GM12878 (cell line): ENCODE measurements at regions not wholly inside any gene's neighbourhood (a gene's known extent, or its start where the extent isn't known, plus 50 kb on each side); places are given as distances from the start of the nearest gene placed in this dataset.

ENCODE experiments used
- BACH1 ChIP-seq: fragments of 450-650 bp; IDR thresholded peaks from 2 replicates; pipeline ENCODE4 v1.6.1; 2017; ENCODE audit warnings: mild to moderate bottlenecking, borderline replicate concordance
- BCL11A ChIP-seq: IDR thresholded peaks from 2 replicates; pipeline ENCODE4 v1.6.1; 2011; ENCODE audit warnings: low read depth, low read length
- CBX3 ChIP-seq: fragments of 200-600 bp; sonication (generic); IDR thresholded peaks from 2 replicates; pipeline ENCODE4 v1.6.1; 2016; ENCODE audit warnings: low read depth, borderline replicate concordance
- CREM ChIP-seq: IDR thresholded peaks from 2 replicates; pipeline ENCODE4 v1.6.1; 2014; ENCODE audit warnings: antibody characterized with exemption, low read depth
- FOS ChIP-seq: IDR thresholded peaks from 3 replicates; pipeline ENCODE4 v1.6.1; 2011; ENCODE audit warnings: borderline replicate concordance; ENCODE audit not compliant: insufficient read length; ENCODE audit errors: extremely low read depth
- FOXM1 ChIP-seq: IDR thresholded peaks from 2 replicates; pipeline ENCODE4 v1.6.1; 2012; ENCODE audit warnings: low read depth, mild to moderate bottlenecking, inconsistent platforms, low read length, moderate library complexity
- GABPA ChIP-seq: IDR thresholded peaks from 2 replicates; pipeline ENCODE4 v1.6.1; 2014; ENCODE audit warnings: antibody characterized with exemption, low read depth, mild to moderate bottlenecking, inconsistent platforms
- JUNB ChIP-seq: IDR thresholded peaks from 2 replicates; pipeline ENCODE4 v1.6.1; 2016; ENCODE audit warnings: antibody characterized with exemption, mild to moderate bottlenecking
- JUND ChIP-seq: IDR thresholded peaks from 2 replicates; pipeline ENCODE4 v1.6.1; 2012; ENCODE audit warnings: low read depth, mild to moderate bottlenecking, low read length, improper control_type of control experiment, moderate library complexity
- KDM1A ChIP-seq: fragments of 200-600 bp; sonication (generic); IDR thresholded peaks from 2 replicates; pipeline ENCODE4 v1.6.1; 2016; ENCODE audit warnings: borderline replicate concordance
- MEF2B ChIP-seq: fragments of 450-650 bp; IDR thresholded peaks from 2 replicates; pipeline ENCODE4 v1.6.1; 2018; ENCODE audit warnings: mild to moderate bottlenecking, moderate library complexity; ENCODE audit not compliant: partially characterized antibody, poor library complexity, severe bottlenecking
- POLR2AphosphoS2 ChIP-seq: IDR thresholded peaks from 2 replicates; pipeline ENCODE4 v1.6.1; 2011; ENCODE audit warnings: low read depth, mild to moderate bottlenecking, low read length, improper control_type of control experiment, moderate library complexity
- POU2F2 ChIP-seq: IDR thresholded peaks from 3 replicates; pipeline ENCODE4 v1.6.1; 2011; ENCODE audit warnings: low read depth, mild to moderate bottlenecking, low read length, borderline replicate concordance
- SMAD1 ChIP-seq: fragments of 450-650 bp; IDR thresholded peaks from 2 replicates; pipeline ENCODE4 v1.6.1; 2018; ENCODE audit warnings: mild to moderate bottlenecking, low read depth; ENCODE audit not compliant: partially characterized antibody
- SP1 ChIP-seq: IDR thresholded peaks from one replicate; pipeline ENCODE4 v1.6.1; 2011; ENCODE audit warnings: low read depth, low read length
- STAT1 ChIP-seq: fragments of 450-650 bp; conservative IDR thresholded peaks from 2 replicates; pipeline ENCODE4 v1.6.1; 2014; ENCODE audit warnings: antibody characterized with exemption, mild to moderate bottlenecking
- TARDBP ChIP-seq: IDR thresholded peaks from 2 replicates; pipeline ENCODE4 v1.6.1; 2016; ENCODE audit warnings: borderline replicate concordance
- TF ChIP-seq, protein P1 (sequence below): fragments of 450-650 bp; IDR thresholded peaks from 2 replicates; pipeline ENCODE4 v1.6.1; 2016; ENCODE audit warnings: mild to moderate bottlenecking, moderate library complexity, borderline replicate concordance
- TF ChIP-seq, protein P2 (sequence below): fragments of 450-650 bp; IDR thresholded peaks from 2 replicates; pipeline ENCODE4 v1.6.1; 2016; ENCODE audit warnings: mild to moderate bottlenecking
- TF ChIP-seq, protein P3 (sequence below): fragments of 450-650 bp; IDR thresholded peaks from 2 replicates; pipeline ENCODE4 v1.6.1; 2017; ENCODE audit warnings: mild to moderate bottlenecking
- TF ChIP-seq, protein P4 (sequence below): IDR thresholded peaks from 2 replicates; pipeline ENCODE4 v1.6.1; 2011; ENCODE audit warnings: borderline replicate concordance, low read depth, mild to moderate bottlenecking, moderate library complexity, low read length; ENCODE audit not compliant: insufficient read depth, poor library complexity, severe bottlenecking

DNA sequence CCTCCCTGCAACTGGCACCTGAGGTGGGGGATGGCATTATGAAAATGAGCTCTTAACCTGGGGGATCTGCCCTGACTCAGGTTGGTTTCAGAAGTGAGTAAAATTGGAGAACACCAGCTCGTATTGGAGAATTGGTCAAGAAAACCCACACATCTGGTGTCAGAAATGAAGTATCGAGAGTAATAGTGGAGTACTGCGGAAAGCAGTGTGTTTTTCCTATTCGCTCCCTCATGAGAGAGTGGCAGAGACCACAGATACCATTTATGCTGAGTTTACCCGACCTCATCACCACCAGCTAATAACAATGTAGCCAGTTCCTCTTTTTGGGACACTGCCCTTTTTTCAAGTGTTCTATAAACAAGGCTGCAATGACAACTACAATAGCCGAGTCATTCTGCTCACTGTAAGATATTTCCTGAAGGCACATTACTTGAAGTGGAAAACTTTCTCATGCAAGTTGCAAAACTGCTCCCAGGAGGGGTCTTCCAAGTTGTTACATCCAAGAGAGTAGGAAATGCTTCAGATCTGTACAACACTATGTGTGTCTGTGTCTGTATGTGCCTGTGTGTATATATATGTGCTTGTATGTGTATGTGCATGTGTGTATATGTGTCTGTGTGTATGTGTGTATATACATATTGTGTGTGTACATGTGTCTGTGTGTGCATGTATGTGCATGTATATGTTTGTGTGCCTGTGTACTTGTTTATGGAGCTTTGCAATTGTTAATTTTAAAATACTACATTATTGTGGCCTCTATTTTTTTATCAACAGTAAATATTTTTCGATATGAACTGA lies 106.0 kb upstream of the CST7 start (continued):
- TF ChIP-seq, protein P1, sequence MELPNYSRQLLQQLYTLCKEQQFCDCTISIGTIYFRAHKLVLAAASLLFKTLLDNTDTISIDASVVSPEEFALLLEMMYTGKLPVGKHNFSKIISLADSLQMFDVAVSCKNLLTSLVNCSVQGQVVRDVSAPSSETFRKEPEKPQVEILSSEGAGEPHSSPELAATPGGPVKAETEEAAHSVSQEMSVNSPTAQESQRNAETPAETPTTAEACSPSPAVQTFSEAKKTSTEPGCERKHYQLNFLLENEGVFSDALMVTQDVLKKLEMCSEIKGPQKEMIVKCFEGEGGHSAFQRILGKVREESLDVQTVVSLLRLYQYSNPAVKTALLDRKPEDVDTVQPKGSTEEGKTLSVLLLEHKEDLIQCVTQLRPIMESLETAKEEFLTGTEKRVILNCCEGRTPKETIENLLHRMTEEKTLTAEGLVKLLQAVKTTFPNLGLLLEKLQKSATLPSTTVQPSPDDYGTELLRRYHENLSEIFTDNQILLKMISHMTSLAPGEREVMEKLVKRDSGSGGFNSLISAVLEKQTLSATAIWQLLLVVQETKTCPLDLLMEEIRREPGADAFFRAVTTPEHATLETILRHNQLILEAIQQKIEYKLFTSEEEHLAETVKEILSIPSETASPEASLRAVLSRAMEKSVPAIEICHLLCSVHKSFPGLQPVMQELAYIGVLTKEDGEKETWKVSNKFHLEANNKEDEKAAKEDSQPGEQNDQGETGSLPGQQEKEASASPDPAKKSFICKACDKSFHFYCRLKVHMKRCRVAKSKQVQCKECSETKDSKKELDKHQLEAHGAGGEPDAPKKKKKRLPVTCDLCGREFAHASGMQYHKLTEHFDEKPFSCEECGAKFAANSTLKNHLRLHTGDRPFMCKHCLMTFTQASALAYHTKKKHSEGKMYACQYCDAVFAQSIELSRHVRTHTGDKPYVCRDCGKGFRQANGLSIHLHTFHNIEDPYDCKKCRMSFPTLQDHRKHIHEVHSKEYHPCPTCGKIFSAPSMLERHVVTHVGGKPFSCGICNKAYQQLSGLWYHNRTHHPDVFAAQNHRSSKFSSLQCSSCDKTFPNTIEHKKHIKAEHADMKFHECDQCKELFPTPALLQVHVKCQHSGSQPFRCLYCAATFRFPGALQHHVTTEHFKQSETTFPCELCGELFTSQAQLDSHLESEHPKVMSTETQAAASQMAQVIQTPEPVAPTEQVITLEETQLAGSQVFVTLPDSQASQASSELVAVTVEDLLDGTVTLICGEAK = no peak
- TF ChIP-seq POU2F2 = peak; percentile 88
- TF ChIP-seq FOXM1 = 0 out of 2 replicates have a peak, but pooled peaks have one; percentile 67
- TF ChIP-seq, protein P2, sequence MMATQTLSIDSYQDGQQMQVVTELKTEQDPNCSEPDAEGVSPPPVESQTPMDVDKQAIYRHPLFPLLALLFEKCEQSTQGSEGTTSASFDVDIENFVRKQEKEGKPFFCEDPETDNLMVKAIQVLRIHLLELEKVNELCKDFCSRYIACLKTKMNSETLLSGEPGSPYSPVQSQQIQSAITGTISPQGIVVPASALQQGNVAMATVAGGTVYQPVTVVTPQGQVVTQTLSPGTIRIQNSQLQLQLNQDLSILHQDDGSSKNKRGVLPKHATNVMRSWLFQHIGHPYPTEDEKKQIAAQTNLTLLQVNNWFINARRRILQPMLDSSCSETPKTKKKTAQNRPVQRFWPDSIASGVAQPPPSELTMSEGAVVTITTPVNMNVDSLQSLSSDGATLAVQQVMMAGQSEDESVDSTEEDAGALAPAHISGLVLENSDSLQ = peak; percentile 48; the same call in 1 of the 2 replicates
- peak; percentile 51 for TF ChIP-seq SP1
- TF ChIP-seq STAT1 = no peak
- no peak for TF ChIP-seq JUND
- TF ChIP-seq KDM1A = no peak
- TF ChIP-seq, protein P3, sequence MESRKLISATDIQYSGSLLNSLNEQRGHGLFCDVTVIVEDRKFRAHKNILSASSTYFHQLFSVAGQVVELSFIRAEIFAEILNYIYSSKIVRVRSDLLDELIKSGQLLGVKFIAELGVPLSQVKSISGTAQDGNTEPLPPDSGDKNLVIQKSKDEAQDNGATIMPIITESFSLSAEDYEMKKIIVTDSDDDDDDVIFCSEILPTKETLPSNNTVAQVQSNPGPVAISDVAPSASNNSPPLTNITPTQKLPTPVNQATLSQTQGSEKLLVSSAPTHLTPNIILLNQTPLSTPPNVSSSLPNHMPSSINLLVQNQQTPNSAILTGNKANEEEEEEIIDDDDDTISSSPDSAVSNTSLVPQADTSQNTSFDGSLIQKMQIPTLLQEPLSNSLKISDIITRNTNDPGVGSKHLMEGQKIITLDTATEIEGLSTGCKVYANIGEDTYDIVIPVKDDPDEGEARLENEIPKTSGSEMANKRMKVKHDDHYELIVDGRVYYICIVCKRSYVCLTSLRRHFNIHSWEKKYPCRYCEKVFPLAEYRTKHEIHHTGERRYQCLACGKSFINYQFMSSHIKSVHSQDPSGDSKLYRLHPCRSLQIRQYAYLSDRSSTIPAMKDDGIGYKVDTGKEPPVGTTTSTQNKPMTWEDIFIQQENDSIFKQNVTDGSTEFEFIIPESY = no peak
- TF ChIP-seq TARDBP = no peak
- peak; percentile 66 for TF ChIP-seq MEF2B
- no peak for TF ChIP-seq FOS
- TF ChIP-seq CREM = peak; percentile 74
- TF ChIP-seq GABPA = 0 out of 2 replicates have a peak, but pooled peaks have one; percentile 22
- peak; percentile 52; the same call in 1 of the 2 replicates for TF ChIP-seq BACH1
- TF ChIP-seq BCL11A = peak; percentile 90
- no peak for TF ChIP-seq CBX3
- TF ChIP-seq SMAD1 = no peak
- TF ChIP-seq, protein P4, sequence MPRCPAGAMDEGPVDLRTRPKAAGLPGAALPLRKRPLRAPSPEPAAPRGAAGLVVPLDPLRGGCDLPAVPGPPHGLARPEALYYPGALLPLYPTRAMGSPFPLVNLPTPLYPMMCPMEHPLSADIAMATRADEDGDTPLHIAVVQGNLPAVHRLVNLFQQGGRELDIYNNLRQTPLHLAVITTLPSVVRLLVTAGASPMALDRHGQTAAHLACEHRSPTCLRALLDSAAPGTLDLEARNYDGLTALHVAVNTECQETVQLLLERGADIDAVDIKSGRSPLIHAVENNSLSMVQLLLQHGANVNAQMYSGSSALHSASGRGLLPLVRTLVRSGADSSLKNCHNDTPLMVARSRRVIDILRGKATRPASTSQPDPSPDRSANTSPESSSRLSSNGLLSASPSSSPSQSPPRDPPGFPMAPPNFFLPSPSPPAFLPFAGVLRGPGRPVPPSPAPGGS = peak; percentile 83
- TF ChIP-seq POLR2AphosphoS2 = no peak
- TF ChIP-seq JUNB = peak; percentile 75
